Upper lobe of left lung (tissue), 6 donors: ENCODE measurements at regions not wholly inside any gene's neighbourhood (a gene's known extent, or its start where the extent isn't known, plus 50 kb on each side); places are given as distances from the start of the nearest gene placed in this dataset.
A peak's percentile ranks its signal among the peaks of the same experiment; 100 is the strongest.

Source experiments
- ATAC-seq, 2 donors: fragments of 200-7000 bp; cut with Tn5 transposase; one replicate each; pipeline ENCODE4 v1.9.1; 2022; ENCODE audit warnings: mild to moderate bottlenecking in 2 of 2, moderate library complexity in 2 of 2; ENCODE audit not compliant: low FRiP score in 2 of 2
- DNase-seq, 2 donors: peaks; one replicate each; pipeline ENCODE4 v3.0.0-alpha.2; 2019 to 2020
- H3K27ac ChIP-seq, 4 donors: fragments of 200-600 bp; sonication (generic); one replicate each; pipeline ENCODE4 v1.5.1; 2016 to 2019
- H3K27me3 ChIP-seq, 4 donors: fragments of 200-600 bp; sonication (generic); one replicate each; pipeline ENCODE4 v1.5.1; 2017 to 2019
- H3K36me3 ChIP-seq, 4 donors: fragments of 200-600 bp; sonication (generic); one replicate each; pipeline ENCODE4 v1.5.1; 2016 to 2019
- H3K4me1 ChIP-seq, 4 donors: fragments of 200-600 bp; sonication (generic); one replicate each; pipeline ENCODE4 v1.5.1; 2018 to 2019
- H3K4me3 ChIP-seq, 4 donors: fragments of 200-600 bp; sonication (generic); one replicate each; pipeline ENCODE4 v1.5.1; 2017 to 2019; ENCODE audit warnings: mild to moderate bottlenecking in 2 of 4, moderate library complexity in 1 of 4
- H3K9me3 ChIP-seq, 4 donors: fragments of 200-600 bp; sonication (generic); one replicate each; pipeline ENCODE4 v1.5.1; 2018 to 2019
- CTCF ChIP-seq, 6 experiments: fragments of 450-650 bp in 4 of 6; fragments of 200-600 bp in 2 of 6; sonication (generic) in 2 of 6; IDR thresholded peaks; one replicate each; pipeline ENCODE4 v1.5.1; 2016 to 2019; ENCODE audit warnings: antibody characterized with exemption in 6 of 6
- EP300 ChIP-seq, 4 donors: sonication (generic); formaldehyde crosslinking; IDR thresholded peaks; one replicate each; pipeline ENCODE4 v1.5.1; 2017; ENCODE audit warnings: antibody characterized with exemption in 4 of 4, control low read depth in 2 of 4
- POLR2A ChIP-seq, 4 donors: fragments of 450-650 bp; IDR thresholded peaks; one replicate each; pipeline ENCODE4 v1.5.1; 2016 to 2017; ENCODE audit warnings: antibody characterized with exemption in 4 of 4, mild to moderate bottlenecking in 2 of 4
- POLR2AphosphoS5 ChIP-seq, 2 donors: sonication (generic); formaldehyde crosslinking; IDR thresholded peaks; one replicate each; pipeline ENCODE4 v1.5.1; 2017; ENCODE audit warnings: antibody characterized with exemption in 2 of 2
- WGBS, 2 donors: methylation state at CpG; one replicate each; pipeline ENCODE4 v1.1.5; 2017 to 2018; 5-methylcytosine and 5-hydroxymethylcytosine counted together
- donor health status: DM: no; HTN: no; CAD: no; lungs with moderate emphysema.
- donor health status: DM: no; HTN: yes; CAD: no; lungs with severe emphysema.

- ATAC-seq = no peak
- DNase-seq = no peak
- TF ChIP-seq CTCF (IDR thresholded peaks at IDR 0.05) = no peak
- TF ChIP-seq POLR2A (IDR thresholded peaks at IDR 0.05) = no peak
- no peak for TF ChIP-seq EP300 (IDR thresholded peaks at IDR 0.05)
- no peak for TF ChIP-seq POLR2AphosphoS5 (IDR thresholded peaks at IDR 0.05)
- no peaks in the 10 kb centered on the region for H3K36me3 ChIP-seq
- peak overlapping the region; percentile 40 to 90 (median 76) for H3K27ac ChIP-seq
- 84% methylated on average over 8 of the region's 8 CpGs for WGBS, 2 donors
- no peaks in the 10 kb centered on the region for H3K9me3 ChIP-seq
- no peaks in the 10 kb centered on the region for H3K27me3 ChIP-seq
- H3K4me3 ChIP-seq = no peak overlapping the region
- peaks cover 10 to 25% (median 17%) of the 10 kb centered on the region in 4 donors for H3K4me1 ChIP-seq
Measured at GRCh38 chr18:76564117-76564516, 69.1 kb upstream of the ZNF516 start.

GRCh38 chr18:76562286-76563122 is 67.5 kb upstream of the ZNF516 start:
- Histone ChIP-seq H3K9me3 (no peaks in the 10 kb centered on the region), H3K4me1 (peaks cover 10 to 25% (median 17%) of the 10 kb centered on the region in 4 donors), H3K36me3 (no peaks in the 10 kb centered on the region), H3K4me3 (no peak overlapping the region), H3K27ac (no peak overlapping the region), H3K27me3 (no peaks in the 10 kb centered on the region)
- WGBS, 2 donors = 93 to 96% methylated on average over 28 to 30 of the region's 30 CpGs
- ATAC-seq (no peak), DNase-seq (no peak)
- no peak for TF ChIP-seq POLR2A (IDR thresholded peaks at IDR 0.05)
- TF ChIP-seq EP300 (IDR thresholded peaks at IDR 0.05) = no peak
- TF ChIP-seq CTCF (IDR thresholded peaks at IDR 0.05) = no peak
- TF ChIP-seq POLR2AphosphoS5 (IDR thresholded peaks at IDR 0.05) = no peak

- Histone ChIP-seq H3K27me3 (no peaks in the 10 kb centered on the region), H3K27ac (no peak overlapping the region), H3K4me3 (no peak overlapping the region), H3K9me3 (no peaks in the 10 kb centered on the region), H3K4me1 (peaks cover 0 to 7% (median 3%) of the 10 kb centered on the region in 4 donors), H3K36me3 (no peaks in the 10 kb centered on the region)
- no peak for ATAC-seq
- TF ChIP-seq EP300 (IDR thresholded peaks at IDR 0.05) (no peak), POLR2A (IDR thresholded peaks at IDR 0.05) (no peak), POLR2AphosphoS5 (IDR thresholded peaks at IDR 0.05) (no peak), CTCF (IDR thresholded peaks at IDR 0.05) (no peak)
- 71 to 84% methylated on average over 18 of the region's 18 CpGs for WGBS, 2 donors
- DNase-seq = no peak
Measured at GRCh38 chr18:76558881-76559667, 64.0 kb upstream of the ZNF516 start.

- Histone ChIP-seq H3K27ac (no peak overlapping the region), H3K36me3 (no peaks in the 10 kb centered on the region), H3K27me3 (no peaks in the 10 kb centered on the region), H3K4me1 (peaks cover 0 to 12% (median 3%) of the 10 kb centered on the region in 4 donors), H3K9me3 (no peaks in the 10 kb centered on the region), H3K4me3 (no peak overlapping the region)
- TF ChIP-seq POLR2A (IDR thresholded peaks at IDR 0.05) (no peak), POLR2AphosphoS5 (IDR thresholded peaks at IDR 0.05) (no peak), CTCF (IDR thresholded peaks at IDR 0.05) (no peak), EP300 (IDR thresholded peaks at IDR 0.05) (no peak)
- 72 to 80% methylated on average over 10 of the region's 10 CpGs for WGBS, 2 donors
- ATAC-seq (no peak), DNase-seq (no peak)
Measured at GRCh38 chr18:76557026-76557575, 62.1 kb upstream of the ZNF516 start.
